Osteocyte (in vitro differentiated cells): ENCODE measurements at regions not wholly inside any gene's neighbourhood (a gene's known extent, or its start where the extent isn't known, plus 50 kb on each side); places are given as distances from the start of the nearest gene placed in this dataset.
A peak's percentile ranks its signal among the peaks of the same experiment; 100 is the strongest.

Source experiments
- DNase-seq: peaks from one replicate; pipeline ENCODE4 v3.0.0; 2021; ENCODE audit warnings: mixed read lengths; ENCODE audit not compliant: unreplicated experiment; ENCODE audit errors: extremely low spot score
- H3K27ac Mint-ChIP-seq: one replicate; pipeline ENCODE4 v1.8.0; 2021; ENCODE audit warnings: mild to moderate bottlenecking, mixed read lengths; ENCODE audit not compliant: unreplicated experiment
- H3K27me3 Mint-ChIP-seq: one replicate; pipeline ENCODE4 v1.8.0; 2021; ENCODE audit warnings: mixed read lengths; ENCODE audit not compliant: unreplicated experiment
- H3K36me3 Mint-ChIP-seq: one replicate; pipeline ENCODE4 v1.8.0; 2021; ENCODE audit warnings: mixed read lengths; ENCODE audit not compliant: unreplicated experiment
- H3K4me1 Mint-ChIP-seq: one replicate; pipeline ENCODE4 v1.8.0; 2021; ENCODE audit warnings: mixed read lengths; ENCODE audit not compliant: unreplicated experiment
- H3K4me3 Mint-ChIP-seq: one replicate; pipeline ENCODE4 v1.8.0; 2021; ENCODE audit warnings: mild to moderate bottlenecking, moderate library complexity, mixed read lengths; ENCODE audit not compliant: unreplicated experiment
- H3K9me3 Mint-ChIP-seq: one replicate; pipeline ENCODE4 v1.8.0; 2021; ENCODE audit warnings: mixed read lengths; ENCODE audit not compliant: unreplicated experiment
- CTCF ChIP-seq: fragments of 200-600 bp; sonication (generic); IDR thresholded peaks from 2 replicates; pipeline ENCODE4 v1.5.0; 2021; ENCODE audit warnings: antibody characterized with exemption, mild to moderate bottlenecking, moderate library complexity

GRCh38 chr15:96122077-96123027 lies 208.1 kb upstream of the NR2F2 start:
- no peak for TF ChIP-seq CTCF
- Mint-ChIP-seq H3K9me3 (peaks cover 12% of the 10 kb centered on the region), H3K4me1 (peaks cover 28% of the 10 kb centered on the region), H3K36me3 (peaks cover 17% of the 10 kb centered on the region), H3K27me3 (no peaks in the 10 kb centered on the region), H3K27ac (no peak overlapping the region), H3K4me3 (no peak overlapping the region)
- DNase-seq, result no peak

- TF ChIP-seq CTCF, result no peak
- peaks cover 28% of the 10 kb centered on the region for H3K4me1 Mint-ChIP-seq
- no peak overlapping the region for H3K27ac Mint-ChIP-seq
- H3K9me3 Mint-ChIP-seq, result peaks cover 12% of the 10 kb centered on the region
- H3K27me3 Mint-ChIP-seq, result no peaks in the 10 kb centered on the region
- peaks cover 17% of the 10 kb centered on the region for H3K36me3 Mint-ChIP-seq
- no peak overlapping the region for H3K4me3 Mint-ChIP-seq
- DNase-seq, result no peak
These were observed 207.5 kb upstream of the NR2F2 start for GRCh38 chr15:96123028-96123400.

GRCh38 chr15:96123630-96124187 lies 206.8 kb upstream of the NR2F2 start:
- Mint-ChIP-seq H3K27me3 (no peaks in the 10 kb centered on the region), H3K27ac (no peak overlapping the region), H3K4me1 (peaks cover 28% of the 10 kb centered on the region), H3K36me3 (peaks cover 15% of the 10 kb centered on the region), H3K9me3 (peaks cover 12% of the 10 kb centered on the region), H3K4me3 (no peak overlapping the region)
- DNase-seq, result no peak
- no peak for TF ChIP-seq CTCF

GRCh38 chr15:96124436-96124835 lies 206.1 kb upstream of the NR2F2 start:
- Mint-ChIP-seq H3K4me3 (no peak overlapping the region), H3K36me3 (peaks cover 15% of the 10 kb centered on the region), H3K27ac (no peak overlapping the region), H3K4me1 (peaks cover 28% of the 10 kb centered on the region), H3K27me3 (no peaks in the 10 kb centered on the region), H3K9me3 (peaks cover 12% of the 10 kb centered on the region)
- DNase-seq, result no peak
- TF ChIP-seq CTCF, result no peak

- Mint-ChIP-seq H3K27me3 (no peaks in the 10 kb centered on the region), H3K4me3 (no peak overlapping the region), H3K9me3 (peaks cover 12% of the 10 kb centered on the region), H3K36me3 (peaks cover 15% of the 10 kb centered on the region), H3K4me1 (peaks cover 28% of the 10 kb centered on the region), H3K27ac (peak overlapping the region; percentile 86)
- no peak for DNase-seq
- TF ChIP-seq CTCF, result no peak
These were observed 204.6 kb upstream of the NR2F2 start for GRCh38 chr15:96125721-96126415.
